ENCODE measurements at regions not wholly inside any gene's neighbourhood (a gene's known extent, or its start where the extent isn't known, plus 50 kb on each side); places are given as distances from the start of the nearest gene placed in this dataset.

DNA sequence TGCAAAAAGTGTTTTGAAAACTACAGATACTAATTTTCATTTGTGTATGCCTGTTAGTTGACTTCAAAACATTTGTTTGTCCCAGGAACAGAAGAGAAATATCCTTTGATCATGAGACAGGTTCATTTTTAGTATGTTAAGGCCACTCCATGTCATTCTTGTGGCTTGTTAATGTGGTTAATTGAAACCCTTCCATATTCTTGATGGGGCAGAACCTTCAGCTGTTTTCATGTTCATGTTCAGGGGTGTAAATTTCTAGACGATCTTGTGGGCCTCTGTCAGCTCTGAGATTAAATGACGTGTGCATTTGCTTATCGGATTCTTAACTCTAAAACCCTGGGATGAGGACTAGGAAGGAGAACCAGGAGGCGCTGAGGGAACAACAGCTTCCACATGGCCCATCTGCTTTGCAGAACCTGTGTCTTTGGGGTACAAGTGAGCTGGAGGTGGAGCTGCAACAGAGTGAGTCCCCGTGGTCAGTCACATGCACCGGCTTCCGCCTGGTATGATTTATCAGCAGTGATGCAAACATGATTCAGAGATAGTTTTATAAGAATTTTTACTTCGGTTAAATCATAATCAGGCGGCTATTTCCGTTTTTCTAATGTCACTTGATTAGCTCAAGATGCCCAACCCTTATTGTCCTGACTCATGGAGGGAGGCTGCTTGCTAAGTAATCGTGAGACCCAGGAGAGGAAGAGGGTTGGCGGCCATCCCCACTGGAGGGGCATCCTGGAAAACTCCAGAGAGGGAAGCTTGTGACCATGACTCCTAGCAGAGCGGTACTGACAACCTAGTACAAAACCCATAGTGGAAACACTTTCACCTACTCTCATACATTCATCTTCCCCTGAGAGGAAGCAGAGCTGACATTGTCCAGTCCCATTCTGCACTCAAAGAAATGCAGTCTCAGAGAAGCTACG, 138.4 kb downstream of the C9orf152 start:
- H3K4me1 ChIP-seq (ENCODE audit: control insufficient read depth, insufficient read depth, low read length) = no peaks in the 10 kb centered on the region
- no peak overlapping the region for H3K27ac ChIP-seq (ENCODE audit: low read length)
- no peaks in the 10 kb centered on the region for H3K36me3 ChIP-seq (ENCODE audit: control insufficient read depth, insufficient read depth, low read length)
- DNase-seq = no peak
- WGBS (ENCODE audit: insufficient coverage, low lambda C conversion rate) = 93% methylated on average over 3 of the region's 14 CpGs
- H3K27me3 ChIP-seq (ENCODE audit: control insufficient read depth, insufficient read depth, low read length) = no peaks in the 10 kb centered on the region
- no peaks in the 10 kb centered on the region for H3K9me3 ChIP-seq (ENCODE audit: control insufficient read depth, low read depth, low read length)
- no peak overlapping the region for H3K4me3 ChIP-seq (ENCODE audit: low read length)

- Histone ChIP-seq H3K36me3 (ENCODE audit: control insufficient read depth, insufficient read depth, low read length) (no peaks in the 10 kb centered on the region), H3K4me1 (ENCODE audit: control insufficient read depth, insufficient read depth, low read length) (no peaks in the 10 kb centered on the region), H3K9me3 (ENCODE audit: control insufficient read depth, low read depth, low read length) (no peaks in the 10 kb centered on the region), H3K27ac (ENCODE audit: low read length) (no peak overlapping the region), H3K27me3 (ENCODE audit: control insufficient read depth, insufficient read depth, low read length) (no peaks in the 10 kb centered on the region), H3K4me3 (ENCODE audit: low read length) (no peak overlapping the region)
- WGBS (ENCODE audit: insufficient coverage, low lambda C conversion rate) = 100% methylated on average over 3 of the region's 5 CpGs
- no peak for DNase-seq
Observed at GRCh38 chr9:110072597-110073355, 135.2 kb downstream of the C9orf152 start.

GRCh38 chr9:110073356-110073905, 134.5 kb downstream of the C9orf152 start:
- no peak overlapping the region for H3K4me3 ChIP-seq (ENCODE audit: low read length)
- no peaks in the 10 kb centered on the region for H3K4me1 ChIP-seq (ENCODE audit: control insufficient read depth, insufficient read depth, low read length)
- no peaks in the 10 kb centered on the region for H3K9me3 ChIP-seq (ENCODE audit: control insufficient read depth, low read depth, low read length)
- no peak for DNase-seq
- no peaks in the 10 kb centered on the region for H3K27me3 ChIP-seq (ENCODE audit: control insufficient read depth, insufficient read depth, low read length)
- H3K27ac ChIP-seq (ENCODE audit: low read length) = no peak overlapping the region
- H3K36me3 ChIP-seq (ENCODE audit: control insufficient read depth, insufficient read depth, low read length) = no peaks in the 10 kb centered on the region

DNA sequence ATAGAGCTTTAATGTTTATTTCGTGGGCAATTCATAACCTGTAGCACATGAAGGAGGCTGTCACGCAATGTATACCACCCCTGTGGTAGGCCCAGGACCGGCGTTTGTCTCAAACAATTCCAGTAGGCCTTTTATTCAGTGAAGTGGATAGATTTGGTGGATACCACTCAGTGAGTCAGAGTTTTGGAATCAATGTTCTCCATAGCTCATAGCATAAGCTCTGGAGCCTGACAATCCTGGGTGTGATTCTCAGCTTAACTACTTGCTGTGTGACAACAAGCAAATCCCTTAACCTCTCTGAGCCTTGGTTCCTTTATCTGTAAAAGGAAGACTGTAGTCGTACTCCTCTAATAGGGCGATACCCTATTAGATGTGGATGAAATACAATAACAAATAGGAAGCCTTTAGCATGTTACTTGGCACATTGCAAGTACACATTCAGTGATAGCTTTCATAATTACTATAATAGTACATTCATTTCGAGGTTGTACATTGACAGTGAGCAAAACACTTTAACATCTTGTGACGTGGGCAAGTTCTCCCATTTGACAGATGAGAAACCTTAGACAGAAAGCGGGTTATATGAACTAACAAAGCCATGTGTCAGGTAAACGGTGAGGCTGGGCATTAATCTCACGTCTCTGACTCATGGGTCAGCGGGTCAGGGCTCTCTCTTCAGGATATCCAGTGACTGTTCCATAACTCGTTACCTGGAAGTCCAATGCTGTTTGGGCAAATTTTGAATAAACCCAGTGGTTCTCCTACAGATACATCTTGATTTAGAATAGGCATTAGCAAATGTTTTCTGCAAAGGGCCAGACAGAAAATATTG, 130.8 kb downstream of the C9orf152 start:
- H3K4me1 ChIP-seq (ENCODE audit: control insufficient read depth, insufficient read depth, low read length) = no peaks in the 10 kb centered on the region
- no CpG with 5 or more reads among the region's 13 CpGs for WGBS (ENCODE audit: insufficient coverage, low lambda C conversion rate)
- no peak overlapping the region for H3K27ac ChIP-seq (ENCODE audit: low read length)
- H3K36me3 ChIP-seq (ENCODE audit: control insufficient read depth, insufficient read depth, low read length) = no peaks in the 10 kb centered on the region
- no peak overlapping the region for H3K4me3 ChIP-seq (ENCODE audit: low read length)
- H3K27me3 ChIP-seq (ENCODE audit: control insufficient read depth, insufficient read depth, low read length) = no peaks in the 10 kb centered on the region
- no peak for DNase-seq
- no peaks in the 10 kb centered on the region for H3K9me3 ChIP-seq (ENCODE audit: control insufficient read depth, low read depth, low read length)

DNA sequence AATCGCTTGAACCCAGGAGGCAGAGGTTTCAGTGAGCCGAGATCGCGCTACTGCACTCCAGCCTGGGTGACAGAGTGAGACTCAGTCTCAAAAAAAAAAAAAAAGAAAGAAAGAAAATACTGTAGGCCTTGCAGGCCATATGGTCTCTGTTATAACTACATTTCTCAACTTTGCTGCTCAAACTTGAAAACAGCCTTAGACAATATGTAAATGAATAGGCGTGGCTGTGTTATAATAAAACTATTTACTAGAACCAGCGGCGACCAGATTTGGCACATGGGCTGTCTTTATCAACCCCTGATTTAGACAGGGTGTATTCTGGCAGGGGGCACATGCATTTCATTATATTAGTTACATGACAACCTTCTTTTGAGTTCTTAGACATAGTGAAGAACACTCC, 130.0 kb downstream of the C9orf152 start:
- Histone ChIP-seq H3K4me3 (ENCODE audit: low read length) (no peak overlapping the region), H3K27ac (ENCODE audit: low read length) (no peak overlapping the region), H3K27me3 (ENCODE audit: control insufficient read depth, insufficient read depth, low read length) (no peaks in the 10 kb centered on the region), H3K36me3 (ENCODE audit: control insufficient read depth, insufficient read depth, low read length) (no peaks in the 10 kb centered on the region), H3K9me3 (ENCODE audit: control insufficient read depth, low read depth, low read length) (no peaks in the 10 kb centered on the region), H3K4me1 (ENCODE audit: control insufficient read depth, insufficient read depth, low read length) (no peaks in the 10 kb centered on the region)
- no CpG with 5 or more reads among the region's 7 CpGs for WGBS (ENCODE audit: insufficient coverage, low lambda C conversion rate)
- no peak for DNase-seq

DNA sequence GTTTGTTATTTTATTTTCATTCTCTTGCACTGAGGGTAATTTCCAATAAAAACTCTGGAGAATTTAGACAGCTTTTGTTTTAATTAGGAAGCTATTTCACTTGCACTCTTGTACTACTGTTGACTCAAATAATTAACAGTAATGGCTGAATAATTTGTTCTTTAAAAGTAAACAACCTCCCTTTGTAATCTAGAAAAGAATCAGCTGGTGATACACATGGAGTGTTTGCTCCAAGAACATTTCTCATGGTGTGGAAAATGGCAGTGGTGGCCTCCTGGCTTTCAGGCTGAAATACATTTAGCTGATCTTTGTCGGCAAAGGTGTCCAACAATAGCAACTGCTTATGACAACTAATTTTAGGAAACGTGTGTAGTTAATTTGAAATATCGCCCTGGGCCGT, 129.4 kb downstream of the C9orf152 start:
- Histone ChIP-seq H3K4me1 (ENCODE audit: control insufficient read depth, insufficient read depth, low read length) (no peaks in the 10 kb centered on the region), H3K36me3 (ENCODE audit: control insufficient read depth, insufficient read depth, low read length) (no peaks in the 10 kb centered on the region), H3K4me3 (ENCODE audit: low read length) (no peak overlapping the region), H3K27me3 (ENCODE audit: control insufficient read depth, insufficient read depth, low read length) (no peaks in the 10 kb centered on the region), H3K27ac (ENCODE audit: low read length) (no peak overlapping the region), H3K9me3 (ENCODE audit: control insufficient read depth, low read depth, low read length) (no peaks in the 10 kb centered on the region)
- no CpG with 5 or more reads among the region's 4 CpGs for WGBS (ENCODE audit: insufficient coverage, low lambda C conversion rate)
- no peak for DNase-seq

DNA sequence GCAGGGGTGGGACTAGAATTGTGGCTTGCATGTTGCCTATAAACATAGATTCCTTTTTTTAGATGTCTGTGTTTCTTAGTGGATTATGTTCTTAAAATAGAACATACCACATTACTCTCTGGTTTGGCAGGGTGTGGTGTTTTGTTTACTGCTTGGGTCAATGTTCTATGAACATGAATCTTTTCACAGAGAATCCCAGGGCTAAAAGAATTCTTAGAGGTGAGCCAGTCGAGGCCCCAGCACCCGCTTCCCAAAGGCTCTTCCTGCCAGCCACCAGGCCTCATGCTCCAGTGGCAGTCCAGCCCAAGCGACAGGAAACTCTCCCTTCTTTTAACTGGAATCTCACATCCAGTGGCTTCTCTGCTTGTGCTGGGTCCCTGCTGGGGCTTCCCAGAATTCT, 126.6 kb downstream of the C9orf152 start:
- Histone ChIP-seq H3K4me1 (ENCODE audit: control insufficient read depth, insufficient read depth, low read length) (no peaks in the 10 kb centered on the region), H3K27ac (ENCODE audit: low read length) (no peak overlapping the region), H3K4me3 (ENCODE audit: low read length) (no peak overlapping the region), H3K9me3 (ENCODE audit: control insufficient read depth, low read depth, low read length) (no peaks in the 10 kb centered on the region), H3K36me3 (ENCODE audit: control insufficient read depth, insufficient read depth, low read length) (no peaks in the 10 kb centered on the region), H3K27me3 (ENCODE audit: control insufficient read depth, insufficient read depth, low read length) (no peaks in the 10 kb centered on the region)
- DNase-seq = no peak
- no CpG with 5 or more reads among the region's 3 CpGs for WGBS (ENCODE audit: insufficient coverage, low lambda C conversion rate)

- no peak for DNase-seq
- Histone ChIP-seq H3K4me1 (ENCODE audit: control insufficient read depth, insufficient read depth, low read length) (no peaks in the 10 kb centered on the region), H3K4me3 (ENCODE audit: low read length) (no peak overlapping the region), H3K36me3 (ENCODE audit: control insufficient read depth, insufficient read depth, low read length) (no peaks in the 10 kb centered on the region), H3K9me3 (ENCODE audit: control insufficient read depth, low read depth, low read length) (no peaks in the 10 kb centered on the region), H3K27me3 (ENCODE audit: control insufficient read depth, insufficient read depth, low read length) (no peaks in the 10 kb centered on the region), H3K27ac (ENCODE audit: low read length) (no peak overlapping the region)
- no CpG with 5 or more reads among the region's 3 CpGs for WGBS (ENCODE audit: insufficient coverage, low lambda C conversion rate)
Observed at GRCh38 chr9:110083866-110084265, 124.1 kb downstream of the C9orf152 start.

GRCh38 chr9:110086537-110086936, 121.4 kb downstream of the C9orf152 start:
- Histone ChIP-seq H3K36me3 (ENCODE audit: control insufficient read depth, insufficient read depth, low read length) (no peaks in the 10 kb centered on the region), H3K4me3 (ENCODE audit: low read length) (no peak overlapping the region), H3K27ac (ENCODE audit: low read length) (no peak overlapping the region), H3K9me3 (ENCODE audit: control insufficient read depth, low read depth, low read length) (no peaks in the 10 kb centered on the region), H3K4me1 (ENCODE audit: control insufficient read depth, insufficient read depth, low read length) (peaks cover 2% of the 10 kb centered on the region), H3K27me3 (ENCODE audit: control insufficient read depth, insufficient read depth, low read length) (no peaks in the 10 kb centered on the region)
- no CpG with 5 or more reads among the region's 1 CpG for WGBS (ENCODE audit: insufficient coverage, low lambda C conversion rate)
- no peak for DNase-seq

GRCh38 chr9:110087605-110088004, 120.4 kb downstream of the C9orf152 start:
- no peaks in the 10 kb centered on the region for H3K27me3 ChIP-seq (ENCODE audit: control insufficient read depth, insufficient read depth, low read length)
- H3K4me3 ChIP-seq (ENCODE audit: low read length) = no peak overlapping the region
- H3K4me1 ChIP-seq (ENCODE audit: control insufficient read depth, insufficient read depth, low read length) = peaks cover 2% of the 10 kb centered on the region
- no peaks in the 10 kb centered on the region for H3K9me3 ChIP-seq (ENCODE audit: control insufficient read depth, low read depth, low read length)
- no CpG with 5 or more reads among the region's 2 CpGs for WGBS (ENCODE audit: insufficient coverage, low lambda C conversion rate)
- no peak for DNase-seq
- no peak overlapping the region for H3K27ac ChIP-seq (ENCODE audit: low read length)
- H3K36me3 ChIP-seq (ENCODE audit: control insufficient read depth, insufficient read depth, low read length) = no peaks in the 10 kb centered on the region

Measured in large intestine (tissue), 3 donors.